Esophagus muscularis mucosa (tissue), 3 donors: ENCODE measurements at regions not wholly inside any gene's neighbourhood (a gene's known extent, or its start where the extent isn't known, plus 50 kb on each side); places are given as distances from the start of the nearest gene placed in this dataset.

Experiments
- POLR2AphosphoS5 ChIP-seq, 2 donors: sonication (generic); formaldehyde crosslinking; IDR thresholded peaks; one replicate each; pipeline ENCODE4 v1.6.1; 2017; ENCODE audit warnings: antibody characterized with exemption in 2 of 2
- TF ChIP-seq, protein P1 (sequence below), 3 experiments: fragments of 200-600 bp in 2 of 3; fragments of 450-650 bp in 1 of 3; sonication (generic) in 2 of 3; IDR thresholded peaks; one replicate each; pipeline ENCODE4 v1.5.1; 2017 to 2019; ENCODE audit warnings: antibody characterized with exemption in 3 of 3, mild to moderate bottlenecking in 2 of 3, moderate library complexity in 1 of 3

DNA sequence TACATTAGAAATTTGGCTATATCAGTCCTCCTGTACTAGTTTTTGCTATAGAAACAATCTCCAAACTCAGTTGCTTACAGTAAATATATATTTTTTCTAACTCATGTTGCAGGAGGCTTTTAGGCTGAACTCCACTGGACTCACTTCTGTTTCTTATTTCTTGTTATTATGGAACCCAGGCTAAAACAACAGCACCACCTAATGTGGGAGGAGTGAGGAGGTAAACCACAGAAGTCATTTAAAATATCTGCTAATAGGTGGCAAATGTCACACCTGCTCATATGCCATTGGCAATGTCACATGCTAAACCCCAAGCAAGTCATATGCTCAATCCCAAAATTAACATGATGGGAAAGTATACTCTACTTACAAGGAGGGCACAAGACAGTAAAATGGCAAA lies 462.2 kb downstream of the PLOD2 start:
- TF ChIP-seq, protein P1, sequence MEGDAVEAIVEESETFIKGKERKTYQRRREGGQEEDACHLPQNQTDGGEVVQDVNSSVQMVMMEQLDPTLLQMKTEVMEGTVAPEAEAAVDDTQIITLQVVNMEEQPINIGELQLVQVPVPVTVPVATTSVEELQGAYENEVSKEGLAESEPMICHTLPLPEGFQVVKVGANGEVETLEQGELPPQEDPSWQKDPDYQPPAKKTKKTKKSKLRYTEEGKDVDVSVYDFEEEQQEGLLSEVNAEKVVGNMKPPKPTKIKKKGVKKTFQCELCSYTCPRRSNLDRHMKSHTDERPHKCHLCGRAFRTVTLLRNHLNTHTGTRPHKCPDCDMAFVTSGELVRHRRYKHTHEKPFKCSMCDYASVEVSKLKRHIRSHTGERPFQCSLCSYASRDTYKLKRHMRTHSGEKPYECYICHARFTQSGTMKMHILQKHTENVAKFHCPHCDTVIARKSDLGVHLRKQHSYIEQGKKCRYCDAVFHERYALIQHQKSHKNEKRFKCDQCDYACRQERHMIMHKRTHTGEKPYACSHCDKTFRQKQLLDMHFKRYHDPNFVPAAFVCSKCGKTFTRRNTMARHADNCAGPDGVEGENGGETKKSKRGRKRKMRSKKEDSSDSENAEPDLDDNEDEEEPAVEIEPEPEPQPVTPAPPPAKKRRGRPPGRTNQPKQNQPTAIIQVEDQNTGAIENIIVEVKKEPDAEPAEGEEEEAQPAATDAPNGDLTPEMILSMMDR (IDR thresholded peaks at IDR 0.05) = no peak
- TF ChIP-seq POLR2AphosphoS5 (IDR thresholded peaks at IDR 0.05) = no peak
